ENCODE measurements at regions not wholly inside any gene's neighbourhood (a gene's known extent, or its start where the extent isn't known, plus 50 kb on each side); places are given as distances from the start of the nearest gene placed in this dataset.

GRCh38 chr4:176843710-176844109 is 51.0 kb upstream of the VEGFC start:
- no peak for DNase-seq (ENCODE audit: low spot score)

GRCh38 chr4:176844448-176844847 is 51.7 kb upstream of the VEGFC start:
- no peak for DNase-seq (ENCODE audit: low spot score)

- DNase-seq (ENCODE audit: low spot score): no peak
Measured at GRCh38 chr4:176845636-176846035, 52.9 kb upstream of the VEGFC start.

- no peak for DNase-seq (ENCODE audit: low spot score)
Measured at GRCh38 chr4:176849076-176849475, 56.4 kb upstream of the VEGFC start.

- no peak for DNase-seq (ENCODE audit: low spot score)
Measured at GRCh38 chr4:176850436-176850835, 57.7 kb upstream of the VEGFC start.

- DNase-seq (ENCODE audit: low spot score): no peak
Measured at GRCh38 chr4:176856421-176856820, 63.7 kb upstream of the VEGFC start.

GRCh38 chr4:176858839-176859238 is 66.1 kb upstream of the VEGFC start:
- no peak for DNase-seq (ENCODE audit: low spot score)

GRCh38 chr4:176864238-176864637 is 71.5 kb upstream of the VEGFC start:
- DNase-seq (ENCODE audit: low spot score): no peak

GRCh38 chr4:176868676-176869075 is 76.0 kb upstream of the VEGFC start:
- no peak for DNase-seq (ENCODE audit: low spot score)

GRCh38 chr4:176872461-176872860 is 79.7 kb upstream of the VEGFC start:
- DNase-seq (ENCODE audit: low spot score): no peak

- DNase-seq (ENCODE audit: low spot score): no peak
Measured at GRCh38 chr4:176874721-176875445, 82.2 kb upstream of the VEGFC start.

- no peak for DNase-seq (ENCODE audit: low spot score)
Measured at GRCh38 chr4:176875446-176875930, 82.8 kb upstream of the VEGFC start.

- DNase-seq (ENCODE audit: low spot score): no peak
Measured at GRCh38 chr4:176879380-176880116, 86.8 kb upstream of the VEGFC start.

GRCh38 chr4:176882206-176882605 is 89.5 kb upstream of the VEGFC start:
- no peak for DNase-seq (ENCODE audit: low spot score)

GRCh38 chr4:176883108-176883550 is 90.4 kb upstream of the VEGFC start:
- no peak for DNase-seq (ENCODE audit: low spot score)

GRCh38 chr4:176883681-176884418 is 91.1 kb upstream of the VEGFC start:
- DNase-seq (ENCODE audit: low spot score): no peak

- no peak for DNase-seq (ENCODE audit: low spot score)
Measured at GRCh38 chr4:176885224-176885623, 92.5 kb upstream of the VEGFC start.

- no peak for DNase-seq (ENCODE audit: low spot score)
Measured at GRCh38 chr4:176886135-176886534, 93.4 kb upstream of the VEGFC start.

GRCh38 chr4:176889776-176890175 is 97.1 kb upstream of the VEGFC start:
- DNase-seq (ENCODE audit: low spot score): no peak

GRCh38 chr4:176894498-176894897 is 101.8 kb upstream of the VEGFC start:
- no peak for DNase-seq (ENCODE audit: low spot score)

- no peak for DNase-seq (ENCODE audit: low spot score)
Measured at GRCh38 chr4:176896211-176896610, 103.5 kb upstream of the VEGFC start.

GRCh38 chr4:176897226-176897625 is 104.5 kb upstream of the VEGFC start:
- DNase-seq (ENCODE audit: low spot score): no peak

- DNase-seq (ENCODE audit: low spot score): no peak
Measured at GRCh38 chr4:176898791-176899190, 106.1 kb upstream of the VEGFC start.

Measured in NAMALWA (cell line).